Left ventricle myocardium inferior (tissue), 1 donor: ENCODE measurements at regions not wholly inside any gene's neighbourhood (a gene's known extent, or its start where the extent isn't known, plus 50 kb on each side); places are given as distances from the start of the nearest gene placed in this dataset.

Experiments
- DNase-seq: peaks from one replicate; pipeline ENCODE4 v3.0.0-alpha.2; 2020
- H3K27ac ChIP-seq: fragments of 200-600 bp; replicated peaks from 2 replicates; pipeline ENCODE4 v1.8.0; 2021
- H3K27me3 ChIP-seq: fragments of 200-600 bp; 2 replicates; pipeline ENCODE4 v1.8.0; 2021; ENCODE audit warnings: low read depth
- H3K36me3 ChIP-seq: fragments of 200-600 bp; 2 replicates; pipeline ENCODE4 v1.8.0; 2021
- H3K4me1 ChIP-seq: fragments of 200-600 bp; 2 replicates; pipeline ENCODE4 v1.8.0; 2021
- H3K4me3 ChIP-seq: fragments of 200-600 bp; 2 replicates; pipeline ENCODE4 v1.8.0; 2021; ENCODE audit warnings: mild to moderate bottlenecking, moderate library complexity
- H3K9me3 ChIP-seq: fragments of 200-600 bp; replicated peaks from 2 replicates; pipeline ENCODE4 v1.8.0; 2021
- intact Hi-C: fragments of 100-400 bp; cut with micrococcal nuclease; formaldehyde crosslinking; loops from one replicate; pipeline ENCODE4 v1.11.0; 2022
- TF ChIP-seq, protein P1 (sequence below): fragments of 200-600 bp; IDR thresholded peaks from 2 replicates; pipeline ENCODE4 v1.8.0; 2021; ENCODE audit warnings: antibody characterized with exemption, mild to moderate bottlenecking, borderline replicate concordance
- donor health status: DM: no; HTN: yes; CAD: no; lungs with severe emphysema.

DNA sequence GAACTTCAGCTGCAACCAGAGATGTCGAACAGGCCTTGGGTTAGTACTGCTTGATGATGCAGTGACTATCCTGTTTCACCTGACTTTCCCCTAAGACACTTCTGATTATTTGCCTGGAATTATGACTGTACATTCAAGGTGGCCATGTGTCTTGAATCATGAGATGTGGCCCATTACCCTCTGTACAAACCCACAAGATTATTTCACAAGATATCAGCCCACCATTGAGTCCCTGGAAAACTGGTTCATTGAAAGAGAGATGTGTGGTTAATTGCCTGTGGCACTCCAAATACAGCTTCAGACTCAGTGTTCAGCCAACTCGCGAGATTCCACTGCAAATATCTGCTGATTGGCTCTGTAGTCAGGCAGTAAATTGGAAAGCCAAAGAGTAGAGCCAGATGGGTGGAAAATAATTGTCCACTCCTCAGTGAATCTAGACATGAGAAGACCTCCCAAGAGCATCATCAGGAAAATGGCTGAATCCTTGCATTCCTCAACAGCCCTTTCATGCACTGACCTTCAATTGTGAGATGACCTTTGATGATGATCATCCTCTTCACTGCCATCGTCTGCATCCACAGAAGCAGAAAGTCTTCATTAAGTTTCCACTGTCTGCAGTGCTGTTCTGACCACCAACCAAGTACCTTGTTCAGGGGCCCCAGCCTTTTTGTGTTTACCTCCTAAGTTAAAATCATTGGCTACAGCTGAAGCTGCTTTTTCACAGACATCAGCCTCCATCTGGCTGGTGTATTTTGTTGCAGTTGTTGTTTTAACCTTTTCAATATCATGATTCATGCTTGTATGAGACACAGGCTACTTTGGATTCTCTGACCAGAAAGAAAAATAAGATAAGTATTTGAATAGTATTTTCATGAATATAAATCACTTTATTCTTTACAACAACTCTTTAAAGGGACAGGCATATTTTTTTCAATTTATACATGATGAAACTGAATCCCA lies 75.2 kb downstream of the ESM1 start:
- intact Hi-C loops = loop anchor here (5.0 kb wide), 1 partner anchor 237 kb away; no protein-coding TSS in a partner anchor
- TF ChIP-seq, protein P1, sequence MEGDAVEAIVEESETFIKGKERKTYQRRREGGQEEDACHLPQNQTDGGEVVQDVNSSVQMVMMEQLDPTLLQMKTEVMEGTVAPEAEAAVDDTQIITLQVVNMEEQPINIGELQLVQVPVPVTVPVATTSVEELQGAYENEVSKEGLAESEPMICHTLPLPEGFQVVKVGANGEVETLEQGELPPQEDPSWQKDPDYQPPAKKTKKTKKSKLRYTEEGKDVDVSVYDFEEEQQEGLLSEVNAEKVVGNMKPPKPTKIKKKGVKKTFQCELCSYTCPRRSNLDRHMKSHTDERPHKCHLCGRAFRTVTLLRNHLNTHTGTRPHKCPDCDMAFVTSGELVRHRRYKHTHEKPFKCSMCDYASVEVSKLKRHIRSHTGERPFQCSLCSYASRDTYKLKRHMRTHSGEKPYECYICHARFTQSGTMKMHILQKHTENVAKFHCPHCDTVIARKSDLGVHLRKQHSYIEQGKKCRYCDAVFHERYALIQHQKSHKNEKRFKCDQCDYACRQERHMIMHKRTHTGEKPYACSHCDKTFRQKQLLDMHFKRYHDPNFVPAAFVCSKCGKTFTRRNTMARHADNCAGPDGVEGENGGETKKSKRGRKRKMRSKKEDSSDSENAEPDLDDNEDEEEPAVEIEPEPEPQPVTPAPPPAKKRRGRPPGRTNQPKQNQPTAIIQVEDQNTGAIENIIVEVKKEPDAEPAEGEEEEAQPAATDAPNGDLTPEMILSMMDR = no peak
- Histone ChIP-seq H3K36me3 (no peaks in the 10 kb centered on the region), H3K4me1 (no peaks in the 10 kb centered on the region), H3K9me3 (no peaks in the 10 kb centered on the region), H3K27ac (no peak overlapping the region), H3K27me3 (peaks cover 47% of the 10 kb centered on the region), H3K4me3 (no peak overlapping the region)
- no peak for DNase-seq

DNA sequence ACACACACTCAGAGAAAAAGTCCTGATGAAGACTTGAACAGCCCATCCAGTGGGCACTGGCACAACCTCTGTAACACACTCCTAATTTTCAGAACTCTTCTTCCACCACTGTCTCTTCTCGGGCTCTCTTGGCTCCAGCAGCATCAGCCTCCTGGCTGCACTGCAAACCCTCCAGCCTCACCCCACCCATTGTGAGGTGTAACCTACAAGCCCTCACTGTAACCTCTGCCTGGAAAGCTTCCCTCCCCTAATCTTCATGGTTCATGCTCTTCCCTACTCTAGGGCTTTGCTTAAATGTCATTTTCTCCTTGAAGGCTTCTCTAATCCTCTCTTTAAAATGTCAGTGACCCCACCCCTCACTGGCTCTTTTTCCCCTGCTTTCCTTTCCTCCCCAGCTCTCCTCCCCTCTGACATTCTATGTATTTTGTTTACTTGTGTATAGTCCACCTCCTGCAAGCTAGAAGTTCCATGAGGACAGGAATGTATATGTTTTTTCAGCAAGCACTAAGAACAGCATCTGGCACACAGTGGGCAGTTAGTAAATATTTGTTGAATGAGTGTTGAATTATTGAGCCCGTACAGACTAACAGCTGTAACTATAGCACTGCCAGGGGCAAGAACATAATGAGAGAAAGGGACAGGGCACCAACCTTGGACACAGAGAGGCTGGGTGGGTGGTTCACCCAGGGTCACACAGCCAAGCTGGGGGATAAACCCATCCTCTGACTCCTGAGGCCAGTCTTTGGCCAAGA lies 76.4 kb downstream of the ESM1 start:
- Histone ChIP-seq H3K27ac (no peak overlapping the region), H3K27me3 (peaks cover 38% of the 10 kb centered on the region), H3K4me1 (no peaks in the 10 kb centered on the region), H3K4me3 (no peak overlapping the region), H3K9me3 (no peaks in the 10 kb centered on the region), H3K36me3 (no peaks in the 10 kb centered on the region)
- intact Hi-C loops = loop anchor here (5.0 kb wide), 1 partner anchor 238 kb away; no protein-coding TSS in a partner anchor
- TF ChIP-seq, protein P1 = no peak
- no peak for DNase-seq

DNA sequence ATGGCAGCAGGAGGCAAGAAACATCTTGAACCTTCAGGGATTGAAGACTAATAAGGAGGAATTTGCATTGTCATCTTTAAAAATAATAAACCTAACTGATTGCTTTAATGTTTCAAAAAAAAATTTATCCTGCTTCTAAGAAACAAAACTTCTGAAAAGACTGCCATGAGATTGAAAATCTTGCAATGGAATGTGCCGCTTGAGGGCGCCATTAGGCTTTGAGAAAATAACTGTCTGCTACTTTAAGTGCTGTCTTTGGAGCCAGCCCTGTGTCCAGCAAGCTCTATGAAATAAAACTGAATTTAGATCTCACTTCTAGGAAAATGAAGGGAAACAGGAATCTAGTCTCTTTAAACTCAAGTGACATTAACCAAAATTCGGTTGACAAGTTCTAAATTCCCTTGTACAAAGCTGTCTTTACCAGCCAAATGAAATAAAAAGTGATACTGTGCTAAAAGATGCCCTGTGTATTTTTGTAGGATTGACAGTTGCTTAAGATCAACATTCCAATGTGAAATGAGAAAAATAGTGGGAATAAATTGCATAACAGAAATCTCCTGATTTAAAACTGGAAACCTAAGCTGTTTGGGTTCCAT lies 79.4 kb downstream of the ESM1 start:
- Histone ChIP-seq H3K36me3 (no peaks in the 10 kb centered on the region), H3K27me3 (peaks cover 33% of the 10 kb centered on the region), H3K4me1 (no peaks in the 10 kb centered on the region), H3K4me3 (no peak overlapping the region), H3K9me3 (no peaks in the 10 kb centered on the region), H3K27ac (no peak overlapping the region)
- TF ChIP-seq, protein P1 = peak; percentile 72
- DNase-seq = peak; percentile 46
- intact Hi-C loops = loop anchor here (5.0 kb wide), 1 partner anchor 241 kb away; no protein-coding TSS in a partner anchor

DNA sequence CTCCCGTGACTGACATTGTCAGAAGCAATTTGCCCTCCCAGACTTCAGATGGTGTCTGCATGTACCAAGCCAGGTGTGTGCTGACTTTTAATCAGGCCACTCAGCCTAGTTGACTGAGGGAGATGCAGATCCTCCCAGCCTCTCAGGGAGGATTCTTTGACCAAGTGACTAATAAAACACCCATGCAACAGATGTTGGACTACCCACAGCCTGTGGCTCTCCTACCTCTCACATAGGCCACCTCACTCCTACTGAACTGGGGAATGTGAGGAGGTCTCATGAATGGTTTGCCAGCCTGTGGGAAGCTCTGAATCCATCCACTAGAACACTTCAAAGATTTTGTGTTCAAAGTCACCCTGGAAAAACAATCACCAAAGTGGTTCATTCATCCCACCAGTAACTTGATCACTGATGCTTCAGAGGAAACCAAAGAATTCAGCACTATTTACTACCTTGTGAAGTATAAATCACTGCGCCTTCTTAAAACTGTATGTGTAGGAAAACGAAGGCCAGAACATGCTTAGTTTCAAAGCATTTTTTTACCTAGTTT lies 80.1 kb downstream of the ESM1 start:
- intact Hi-C loops = loop anchor here (5.0 kb wide), 1 partner anchor 242 kb away; no protein-coding TSS in a partner anchor
- Histone ChIP-seq H3K4me1 (no peaks in the 10 kb centered on the region), H3K9me3 (no peaks in the 10 kb centered on the region), H3K27ac (no peak overlapping the region), H3K4me3 (no peak overlapping the region), H3K36me3 (no peaks in the 10 kb centered on the region), H3K27me3 (peaks cover 39% of the 10 kb centered on the region)
- TF ChIP-seq, protein P1 = no peak
- DNase-seq = no peak

DNA sequence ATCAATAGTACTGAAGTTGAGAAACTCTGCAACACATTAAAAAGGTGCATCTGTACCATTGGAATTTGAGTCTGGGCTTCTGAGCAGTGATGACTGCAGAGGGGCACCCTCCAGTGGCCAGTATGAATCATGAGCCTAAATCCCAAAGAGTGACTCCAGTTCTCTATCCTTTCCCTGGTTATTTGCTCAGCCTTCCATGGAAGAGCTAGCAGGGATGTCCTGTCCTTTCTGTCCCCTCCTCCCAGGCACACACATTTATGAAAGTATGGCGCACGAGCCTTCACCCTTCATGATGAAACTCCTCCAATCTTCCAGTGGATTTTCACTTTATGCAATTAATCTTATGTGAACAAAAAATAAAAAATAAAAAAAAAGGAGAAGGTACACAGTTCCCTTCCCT lies 81.0 kb downstream of the ESM1 start:
- intact Hi-C loops = no loop called here
- Histone ChIP-seq H3K27me3 (peaks cover 38% of the 10 kb centered on the region), H3K36me3 (no peaks in the 10 kb centered on the region), H3K4me1 (no peaks in the 10 kb centered on the region), H3K27ac (no peak overlapping the region), H3K9me3 (no peaks in the 10 kb centered on the region), H3K4me3 (no peak overlapping the region)
- TF ChIP-seq, protein P1 = peak; percentile 41
- no peak for DNase-seq
